ENCODE measurements at regions not wholly inside any gene's neighbourhood (a gene's known extent, or its start where the extent isn't known, plus 50 kb on each side); places are given as distances from the start of the nearest gene placed in this dataset.

- TF ChIP-seq CTCF (IDR thresholded peaks at IDR 0.05) (no peak), POLR2A (IDR thresholded peaks at IDR 0.05) (no peak)
- WGBS, 2 donors: 94 to 95% methylated on average over 2 of the region's 2 CpGs
- DNase-seq (ENCODE audit: low spot score in 2 of 2): no peak
- H3K4me3 ChIP-seq (ENCODE audit: low read depth, poor library complexity, severe bottlenecking): no peak overlapping the region
- intact Hi-C loops (cut with DNase I; ENCODE audit: low total_unique reads): no loop called here
These were observed 399.9 kb downstream of the SH3GL2 start for GRCh38 chr9:17978773-17979172.

GRCh38 chr9:17986595-17986994, 407.7 kb downstream of the SH3GL2 start:
- TF ChIP-seq CTCF (IDR thresholded peaks at IDR 0.05) (no peak), POLR2A (IDR thresholded peaks at IDR 0.05) (no peak)
- intact Hi-C loops (cut with DNase I; ENCODE audit: low total_unique reads): no loop called here
- no peak overlapping the region for H3K4me3 ChIP-seq (ENCODE audit: low read depth, poor library complexity, severe bottlenecking)
- DNase-seq (ENCODE audit: low spot score in 2 of 2): no peak

GRCh38 chr9:17987189-17987588, 408.3 kb downstream of the SH3GL2 start:
- H3K4me3 ChIP-seq (ENCODE audit: low read depth, poor library complexity, severe bottlenecking): no peak overlapping the region
- intact Hi-C loops (cut with DNase I; ENCODE audit: low total_unique reads): no loop called here
- DNase-seq (ENCODE audit: low spot score in 2 of 2): no peak
- 59 to 66% methylated on average over 5 of the region's 5 CpGs for WGBS, 2 donors
- no peak for TF ChIP-seq CTCF (IDR thresholded peaks at IDR 0.05)
- no peak for TF ChIP-seq POLR2A (IDR thresholded peaks at IDR 0.05)

- TF ChIP-seq POLR2A (IDR thresholded peaks at IDR 0.05): no peak
- no peak for TF ChIP-seq CTCF (IDR thresholded peaks at IDR 0.05)
- 44 to 56% methylated on average over 1 of the region's 1 CpG for WGBS, 2 donors
- no peak for DNase-seq (ENCODE audit: low spot score in 2 of 2)
- intact Hi-C loops (cut with DNase I; ENCODE audit: low total_unique reads): no loop called here
- no peak overlapping the region for H3K4me3 ChIP-seq (ENCODE audit: low read depth, poor library complexity, severe bottlenecking)
These were observed 409.6 kb downstream of the SH3GL2 start for GRCh38 chr9:17988489-17988888.

GRCh38 chr9:17990602-17991001, 411.7 kb downstream of the SH3GL2 start:
- 78 to 79% methylated on average over 3 of the region's 3 CpGs for WGBS, 2 donors
- no peak for TF ChIP-seq POLR2A (IDR thresholded peaks at IDR 0.05)
- TF ChIP-seq CTCF (IDR thresholded peaks at IDR 0.05): no peak
- DNase-seq (ENCODE audit: low spot score in 2 of 2): no peak
- intact Hi-C loops (cut with DNase I; ENCODE audit: low total_unique reads): no loop called here
- H3K4me3 ChIP-seq (ENCODE audit: low read depth, poor library complexity, severe bottlenecking): no peak overlapping the region

- H3K4me3 ChIP-seq (ENCODE audit: low read depth, poor library complexity, severe bottlenecking): no peak overlapping the region
- intact Hi-C loops (cut with DNase I; ENCODE audit: low total_unique reads): no loop called here
- no peak for TF ChIP-seq POLR2A (IDR thresholded peaks at IDR 0.05)
- no peak for DNase-seq (ENCODE audit: low spot score in 2 of 2)
- 36 to 44% methylated on average over 1 of the region's 1 CpG for WGBS, 2 donors
These were observed 414.2 kb downstream of the SH3GL2 start for GRCh38 chr9:17993024-17993423.
